ENCODE measurements at regions not wholly inside any gene's neighbourhood (a gene's known extent, or its start where the extent isn't known, plus 50 kb on each side); places are given as distances from the start of the nearest gene placed in this dataset.
"Not testable (repeated sequence)": the region's sequence is repeated elsewhere in the genome, so short reads cannot be mapped to it uniquely, and the experiment has no call there.

- DNase-seq, result no peak
These were observed 1775.1 kb upstream of the PIK3C3 start for GRCh38 chr18:40179729-40180461.

- DNase-seq, result no peak
These were observed 1787.0 kb upstream of the PIK3C3 start for GRCh38 chr18:40168026-40168425.

- no peak for DNase-seq
These were observed 1791.8 kb upstream of the PIK3C3 start for GRCh38 chr18:40163254-40163653.

- DNase-seq, result no peak
These were observed 1794.7 kb upstream of the PIK3C3 start for GRCh38 chr18:40160361-40160760.

GRCh38 chr18:40159141-40160017 is 1795.7 kb upstream of the PIK3C3 start:
- DNase-seq, result no peak

- no peak for DNase-seq
These were observed 1797.9 kb upstream of the PIK3C3 start for GRCh38 chr18:40157120-40157519.

GRCh38 chr18:40152859-40153258 is 1802.2 kb upstream of the PIK3C3 start:
- no peak for DNase-seq

- DNase-seq, result no peak
These were observed 1806.1 kb upstream of the PIK3C3 start for GRCh38 chr18:40148960-40149359.

GRCh38 chr18:40133253-40133652 is 1821.8 kb upstream of the PIK3C3 start:
- DNase-seq, result no peak

- not testable (repeated sequence) for DNase-seq
These were observed 1822.6 kb upstream of the PIK3C3 start for GRCh38 chr18:40132438-40132837.

GRCh38 chr18:40124107-40124506 is 1830.9 kb upstream of the PIK3C3 start:
- DNase-seq, result no peak

- no peak for DNase-seq
These were observed 1834.1 kb upstream of the PIK3C3 start for GRCh38 chr18:40120796-40121391.

GRCh38 chr18:40120356-40120755 is 1834.7 kb upstream of the PIK3C3 start:
- no peak for DNase-seq

GRCh38 chr18:40119581-40119980 is 1835.5 kb upstream of the PIK3C3 start:
- DNase-seq, result not testable (repeated sequence)

- no peak for DNase-seq
These were observed 1844.6 kb upstream of the PIK3C3 start for GRCh38 chr18:40110455-40110854.

- DNase-seq, result no peak
These were observed 1845.6 kb upstream of the PIK3C3 start for GRCh38 chr18:40109252-40110049.

- DNase-seq, result no peak
These were observed 1846.4 kb upstream of the PIK3C3 start for GRCh38 chr18:40108596-40108995.

GRCh38 chr18:40102903-40103302 is 1852.1 kb upstream of the PIK3C3 start:
- no peak for DNase-seq

- no peak for DNase-seq
These were observed 1855.4 kb upstream of the PIK3C3 start for GRCh38 chr18:40099641-40100040.

GRCh38 chr18:40096675-40097074 is 1858.4 kb upstream of the PIK3C3 start:
- no peak for DNase-seq

GRCh38 chr18:40094441-40094840 is 1860.6 kb upstream of the PIK3C3 start:
- no peak for DNase-seq

GRCh38 chr18:40088130-40088529 is 1866.9 kb upstream of the PIK3C3 start:
- no peak for DNase-seq

- no peak for DNase-seq
These were observed 1875.2 kb upstream of the PIK3C3 start for GRCh38 chr18:40079786-40080185.
